ENCODE measurements at regions not wholly inside any gene's neighbourhood (a gene's known extent, or its start where the extent isn't known, plus 50 kb on each side); places are given as distances from the start of the nearest gene placed in this dataset.

DNA sequence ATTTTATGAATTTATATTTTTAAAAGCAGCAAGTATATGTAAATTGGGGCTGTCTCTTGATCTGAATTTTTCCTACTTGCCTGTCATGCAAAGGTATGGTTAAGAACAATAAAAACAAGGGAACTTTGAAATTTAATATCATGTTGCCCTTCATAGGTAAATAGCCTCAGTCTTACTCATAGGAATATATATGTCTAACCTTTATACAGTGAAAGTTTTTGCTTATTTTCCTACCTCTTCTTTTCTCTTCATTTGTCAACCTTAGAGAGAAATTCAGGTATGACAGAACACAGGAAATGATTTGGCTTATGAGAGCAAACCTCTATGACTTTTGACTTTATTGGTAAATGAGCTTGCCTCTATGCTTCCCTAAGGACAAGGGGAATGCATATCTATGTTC is 716.0 kb downstream of the CENPC start:
- Histone ChIP-seq H3K4me1 (no peaks in the 10 kb centered on the region), H3K27ac (no peak overlapping the region), H3K4me3 (no peak overlapping the region), H3K27me3 (replicated peaks in 1 of 7) (no peaks in the 10 kb centered on the region), H3K36me3 (no peaks in the 10 kb centered on the region), H3K9me3 (peaks cover 0 to 17% (median 0%) of the 10 kb centered on the region in 8 donors)
- TF ChIP-seq POLR2A (IDR thresholded peaks at IDR 0.05) (no peak), POLR2AphosphoS5 (IDR thresholded peaks at IDR 0.05) (no peak)
- TF ChIP-seq, protein P1, sequence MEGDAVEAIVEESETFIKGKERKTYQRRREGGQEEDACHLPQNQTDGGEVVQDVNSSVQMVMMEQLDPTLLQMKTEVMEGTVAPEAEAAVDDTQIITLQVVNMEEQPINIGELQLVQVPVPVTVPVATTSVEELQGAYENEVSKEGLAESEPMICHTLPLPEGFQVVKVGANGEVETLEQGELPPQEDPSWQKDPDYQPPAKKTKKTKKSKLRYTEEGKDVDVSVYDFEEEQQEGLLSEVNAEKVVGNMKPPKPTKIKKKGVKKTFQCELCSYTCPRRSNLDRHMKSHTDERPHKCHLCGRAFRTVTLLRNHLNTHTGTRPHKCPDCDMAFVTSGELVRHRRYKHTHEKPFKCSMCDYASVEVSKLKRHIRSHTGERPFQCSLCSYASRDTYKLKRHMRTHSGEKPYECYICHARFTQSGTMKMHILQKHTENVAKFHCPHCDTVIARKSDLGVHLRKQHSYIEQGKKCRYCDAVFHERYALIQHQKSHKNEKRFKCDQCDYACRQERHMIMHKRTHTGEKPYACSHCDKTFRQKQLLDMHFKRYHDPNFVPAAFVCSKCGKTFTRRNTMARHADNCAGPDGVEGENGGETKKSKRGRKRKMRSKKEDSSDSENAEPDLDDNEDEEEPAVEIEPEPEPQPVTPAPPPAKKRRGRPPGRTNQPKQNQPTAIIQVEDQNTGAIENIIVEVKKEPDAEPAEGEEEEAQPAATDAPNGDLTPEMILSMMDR (IDR thresholded peaks at IDR 0.05 in 8 of 11, conservative IDR thresholded peaks at IDR 0.05 in 3 of 11): no peak
- intact Hi-C loops (cut with DNase I; ENCODE audit: low total_unique reads): no loop called here
- DNase-seq: no peak

DNA sequence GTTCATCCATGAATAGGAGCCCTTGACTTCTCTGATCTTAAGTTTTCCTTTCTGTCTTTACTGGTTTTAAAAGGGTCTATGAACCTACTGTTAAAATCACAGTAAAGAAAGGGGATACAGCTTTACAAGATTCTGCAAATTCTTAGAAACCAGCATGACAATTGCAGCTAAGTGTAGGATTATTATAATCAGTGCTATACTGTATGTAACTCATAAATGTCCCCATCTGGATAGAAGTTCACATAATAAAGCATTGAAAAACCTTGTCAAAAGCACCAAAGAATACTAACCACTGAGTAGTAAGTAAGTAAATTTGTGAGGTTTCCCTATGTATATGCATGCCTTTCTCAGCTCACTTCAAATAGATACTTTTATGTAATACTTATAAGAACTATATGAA is 724.6 kb downstream of the CENPC start:
- TF ChIP-seq, protein P1 (IDR thresholded peaks at IDR 0.05 in 8 of 11, conservative IDR thresholded peaks at IDR 0.05 in 3 of 11): no peak
- TF ChIP-seq POLR2AphosphoS5 (IDR thresholded peaks at IDR 0.05) (no peak), POLR2A (IDR thresholded peaks at IDR 0.05) (no peak)

DNA sequence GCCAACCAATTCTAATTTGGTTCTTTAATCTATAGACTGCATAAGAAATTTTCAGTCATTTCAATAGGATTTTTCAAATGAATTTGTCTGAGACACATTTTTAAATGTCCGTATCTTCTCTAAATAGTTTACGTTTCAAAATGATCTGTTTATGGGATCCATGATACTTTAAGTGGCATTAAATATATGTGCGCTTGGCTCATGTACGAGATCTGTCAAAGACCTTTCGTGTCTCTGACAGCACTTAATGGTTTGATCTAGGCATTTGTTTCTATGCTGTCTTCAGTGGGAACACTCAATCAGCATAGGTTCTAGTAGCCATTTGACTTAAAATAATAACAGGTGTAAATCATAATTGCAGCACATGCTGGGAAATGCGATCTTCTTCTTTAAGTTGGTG is 731.0 kb downstream of the CENPC start:
- no peaks in the 10 kb centered on the region for H3K4me1 ChIP-seq
- TF ChIP-seq POLR2A (IDR thresholded peaks at IDR 0.05) (no peak), POLR2AphosphoS5 (IDR thresholded peaks at IDR 0.05) (no peak)
- TF ChIP-seq, protein P1 (IDR thresholded peaks at IDR 0.05 in 8 of 11, conservative IDR thresholded peaks at IDR 0.05 in 3 of 11): no peak
- H3K9me3 ChIP-seq: no peaks in the 10 kb centered on the region
- WGBS, 5 donors: 74 to 92% (median 75%) methylated on average over 6 of the region's 6 CpGs
- H3K4me3 ChIP-seq: no peak overlapping the region
- no peak for DNase-seq
- no peak overlapping the region for H3K27ac ChIP-seq
- H3K27me3 ChIP-seq (replicated peaks in 1 of 7): no peaks in the 10 kb centered on the region
- intact Hi-C loops (cut with DNase I; ENCODE audit: low total_unique reads): no loop called here
- H3K36me3 ChIP-seq: no peaks in the 10 kb centered on the region

More for the DNA sequence above, 724.6 kb downstream of the CENPC start:
- intact Hi-C loops (cut with DNase I; ENCODE audit: low total_unique reads): no loop called here
- Histone ChIP-seq H3K4me3 (no peak overlapping the region), H3K27me3 (replicated peaks in 1 of 7) (no peaks in the 10 kb centered on the region), H3K9me3 (peaks cover 0 to 3% (median 0%) of the 10 kb centered on the region in 8 donors), H3K36me3 (no peaks in the 10 kb centered on the region), H3K4me1 (no peaks in the 10 kb centered on the region), H3K27ac (no peak overlapping the region)
- DNase-seq: no peak

DNA sequence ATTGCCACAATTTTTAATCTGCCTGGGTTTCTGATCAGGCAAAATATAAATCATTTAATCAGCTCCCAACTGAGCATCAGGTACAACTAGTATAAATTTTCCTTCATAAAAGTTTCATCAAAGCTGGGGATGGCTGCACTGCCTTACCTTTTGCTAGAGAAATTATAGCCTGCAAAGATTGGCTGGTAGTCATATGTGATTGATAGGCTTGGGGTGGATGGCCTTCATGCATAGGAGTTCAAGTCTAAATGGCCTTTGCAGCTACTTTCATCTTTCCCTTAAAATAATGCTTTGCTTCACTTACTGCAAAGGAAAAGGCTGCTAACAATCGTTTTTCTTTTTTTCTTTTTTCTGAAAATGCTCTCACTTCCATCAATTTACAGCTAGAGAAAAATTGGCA is 739.7 kb downstream of the CENPC start:
- 34 to 48% (median 38%) methylated on average over 1 of the region's 1 CpG for WGBS, 5 donors
- no peak overlapping the region for H3K27ac ChIP-seq
- no peak for TF ChIP-seq POLR2A (IDR thresholded peaks at IDR 0.05)
- TF ChIP-seq, protein P1 (IDR thresholded peaks at IDR 0.05 in 8 of 11, conservative IDR thresholded peaks at IDR 0.05 in 3 of 11): no peak
- TF ChIP-seq POLR2AphosphoS5 (IDR thresholded peaks at IDR 0.05): no peak

More for the DNA sequence above, 739.7 kb downstream of the CENPC start:
- no peaks in the 10 kb centered on the region for H3K36me3 ChIP-seq
- DNase-seq: no peak
- no peak overlapping the region for H3K4me3 ChIP-seq
- intact Hi-C loops (cut with DNase I; ENCODE audit: low total_unique reads): no loop called here
- H3K4me1 ChIP-seq: no peaks in the 10 kb centered on the region
- peaks cover 0 to 10% (median 0%) of the 10 kb centered on the region in 8 donors for H3K9me3 ChIP-seq
- H3K27me3 ChIP-seq (replicated peaks in 1 of 7): no peaks in the 10 kb centered on the region
